Choroid plexus epithelial cell (primary cell): ENCODE measurements at regions not wholly inside any gene's neighbourhood (a gene's known extent, or its start where the extent isn't known, plus 50 kb on each side); places are given as distances from the start of the nearest gene placed in this dataset.

Source experiments
- DNase-seq: peaks from one replicate; pipeline ENCODE4 v3.0.0-alpha.2; 2010; ENCODE audit warnings: low read depth
- H3K4me3 ChIP-seq: 2 replicates; pipeline ENCODE4 v1.5.1; 2011; ENCODE audit warnings: low read depth, mild to moderate bottlenecking, control low read depth, low read length, moderate library complexity
- TF ChIP-seq, protein P1 (sequence below): conservative IDR thresholded peaks from 2 replicates; pipeline ENCODE4 v1.5.1; 2011; ENCODE audit warnings: low read depth, mild to moderate bottlenecking, control low read depth, inconsistent platforms, low read length, moderate library complexity

- peak; percentile 27 for DNase-seq
- TF ChIP-seq, protein P1, sequence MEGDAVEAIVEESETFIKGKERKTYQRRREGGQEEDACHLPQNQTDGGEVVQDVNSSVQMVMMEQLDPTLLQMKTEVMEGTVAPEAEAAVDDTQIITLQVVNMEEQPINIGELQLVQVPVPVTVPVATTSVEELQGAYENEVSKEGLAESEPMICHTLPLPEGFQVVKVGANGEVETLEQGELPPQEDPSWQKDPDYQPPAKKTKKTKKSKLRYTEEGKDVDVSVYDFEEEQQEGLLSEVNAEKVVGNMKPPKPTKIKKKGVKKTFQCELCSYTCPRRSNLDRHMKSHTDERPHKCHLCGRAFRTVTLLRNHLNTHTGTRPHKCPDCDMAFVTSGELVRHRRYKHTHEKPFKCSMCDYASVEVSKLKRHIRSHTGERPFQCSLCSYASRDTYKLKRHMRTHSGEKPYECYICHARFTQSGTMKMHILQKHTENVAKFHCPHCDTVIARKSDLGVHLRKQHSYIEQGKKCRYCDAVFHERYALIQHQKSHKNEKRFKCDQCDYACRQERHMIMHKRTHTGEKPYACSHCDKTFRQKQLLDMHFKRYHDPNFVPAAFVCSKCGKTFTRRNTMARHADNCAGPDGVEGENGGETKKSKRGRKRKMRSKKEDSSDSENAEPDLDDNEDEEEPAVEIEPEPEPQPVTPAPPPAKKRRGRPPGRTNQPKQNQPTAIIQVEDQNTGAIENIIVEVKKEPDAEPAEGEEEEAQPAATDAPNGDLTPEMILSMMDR, result no peak
- no peak overlapping the region for H3K4me3 ChIP-seq
These were observed 74.1 kb downstream of the CRPPA start for GRCh38 chr7:16347066-16347826.

GRCh38 chr7:16345979-16346958 lies 75.1 kb downstream of the CRPPA start:
- TF ChIP-seq, protein P1, result no peak
- DNase-seq, result peak; percentile 92
- H3K4me3 ChIP-seq, result no peak overlapping the region

DNA sequence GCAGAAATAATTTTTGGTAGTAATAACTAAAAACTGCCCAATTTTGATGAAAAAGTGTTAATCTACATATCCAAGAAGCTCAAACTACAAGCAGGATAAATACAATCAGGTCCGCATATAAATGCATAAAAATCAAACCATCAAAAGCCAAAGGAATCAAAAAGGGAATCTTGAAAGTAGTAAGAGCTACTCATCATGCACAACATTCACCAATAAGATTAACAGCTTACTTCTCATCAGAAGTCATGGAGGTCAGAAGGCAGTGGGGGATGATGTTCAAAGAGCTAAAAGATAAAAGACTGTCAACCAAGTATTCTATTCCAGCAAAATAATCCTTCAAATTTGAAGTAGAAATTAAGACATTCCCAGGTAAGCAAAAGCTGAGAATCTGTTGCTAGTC lies 76.4 kb downstream of the CRPPA start:
- no peak overlapping the region for H3K4me3 ChIP-seq
- TF ChIP-seq, protein P1, result no peak
- DNase-seq, result no peak

GRCh38 chr7:16343612-16344011 lies 77.7 kb downstream of the CRPPA start:
- TF ChIP-seq, protein P1, result no peak

GRCh38 chr7:16338065-16338464 lies 83.3 kb downstream of the CRPPA start:
- TF ChIP-seq, protein P1, result no peak
- H3K4me3 ChIP-seq, result no peak overlapping the region
- no peak for DNase-seq

More at GRCh38 chr7:16343612-16344011, 77.7 kb downstream of the CRPPA start:
- no peak overlapping the region for H3K4me3 ChIP-seq
- no peak for DNase-seq

- TF ChIP-seq, protein P1, result no peak
- H3K4me3 ChIP-seq, result no peak overlapping the region
- no peak for DNase-seq
These were observed 95.2 kb downstream of the CRPPA start for GRCh38 chr7:16326106-16326505.
